ENCODE measurements at regions not wholly inside any gene's neighbourhood (a gene's known extent, or its start where the extent isn't known, plus 50 kb on each side); places are given as distances from the start of the nearest gene placed in this dataset.

DNA sequence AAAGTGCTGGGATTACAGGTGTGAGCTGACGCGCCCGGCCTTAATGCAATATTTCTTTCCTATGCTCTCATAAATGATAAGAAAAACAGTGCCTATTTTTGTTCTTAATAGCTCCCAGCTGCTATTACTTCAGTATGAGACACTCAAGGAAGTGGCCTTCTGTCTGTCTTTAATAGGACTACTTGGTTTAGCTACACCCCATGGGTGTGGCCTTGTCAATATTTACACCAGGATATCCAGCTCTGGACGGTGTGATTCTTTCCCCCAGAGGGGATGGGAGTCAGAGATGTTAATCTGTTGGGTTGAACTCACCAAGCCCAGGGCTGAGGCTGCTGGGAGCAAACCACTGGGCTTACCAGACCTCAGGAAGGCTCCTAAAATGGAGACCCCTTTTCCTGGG lies 134.2 kb downstream of the CEP57L1 start:
- TF ChIP-seq POLR2A (IDR thresholded peaks at IDR 0.05): no peak
- TF ChIP-seq, protein P1, sequence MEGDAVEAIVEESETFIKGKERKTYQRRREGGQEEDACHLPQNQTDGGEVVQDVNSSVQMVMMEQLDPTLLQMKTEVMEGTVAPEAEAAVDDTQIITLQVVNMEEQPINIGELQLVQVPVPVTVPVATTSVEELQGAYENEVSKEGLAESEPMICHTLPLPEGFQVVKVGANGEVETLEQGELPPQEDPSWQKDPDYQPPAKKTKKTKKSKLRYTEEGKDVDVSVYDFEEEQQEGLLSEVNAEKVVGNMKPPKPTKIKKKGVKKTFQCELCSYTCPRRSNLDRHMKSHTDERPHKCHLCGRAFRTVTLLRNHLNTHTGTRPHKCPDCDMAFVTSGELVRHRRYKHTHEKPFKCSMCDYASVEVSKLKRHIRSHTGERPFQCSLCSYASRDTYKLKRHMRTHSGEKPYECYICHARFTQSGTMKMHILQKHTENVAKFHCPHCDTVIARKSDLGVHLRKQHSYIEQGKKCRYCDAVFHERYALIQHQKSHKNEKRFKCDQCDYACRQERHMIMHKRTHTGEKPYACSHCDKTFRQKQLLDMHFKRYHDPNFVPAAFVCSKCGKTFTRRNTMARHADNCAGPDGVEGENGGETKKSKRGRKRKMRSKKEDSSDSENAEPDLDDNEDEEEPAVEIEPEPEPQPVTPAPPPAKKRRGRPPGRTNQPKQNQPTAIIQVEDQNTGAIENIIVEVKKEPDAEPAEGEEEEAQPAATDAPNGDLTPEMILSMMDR (IDR thresholded peaks at IDR 0.05): no peak

All from lower leg skin (tissue), 3 donors.